ENCODE measurements at regions not wholly inside any gene's neighbourhood (a gene's known extent, or its start where the extent isn't known, plus 50 kb on each side); places are given as distances from the start of the nearest gene placed in this dataset.

DNA sequence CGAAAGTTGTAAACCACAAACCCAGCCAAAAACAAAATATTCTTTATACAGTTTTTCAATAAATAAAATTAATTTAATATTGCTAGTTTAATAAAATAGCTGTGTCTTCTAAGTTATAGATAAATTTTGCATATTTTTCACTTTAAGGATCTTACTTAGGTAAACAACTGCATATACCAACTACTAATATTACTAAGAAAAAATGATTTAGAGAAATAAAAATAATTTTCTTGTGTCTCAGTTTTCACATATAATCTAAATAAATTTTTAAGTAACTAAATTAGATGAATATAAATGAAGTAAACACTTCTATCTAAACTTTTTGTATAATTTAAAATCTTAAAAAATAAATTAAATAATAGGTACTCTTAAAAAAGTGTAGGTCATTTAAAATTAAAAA, 67.1 kb upstream of the TOP3B start:
- TF ChIP-seq, protein P1, sequence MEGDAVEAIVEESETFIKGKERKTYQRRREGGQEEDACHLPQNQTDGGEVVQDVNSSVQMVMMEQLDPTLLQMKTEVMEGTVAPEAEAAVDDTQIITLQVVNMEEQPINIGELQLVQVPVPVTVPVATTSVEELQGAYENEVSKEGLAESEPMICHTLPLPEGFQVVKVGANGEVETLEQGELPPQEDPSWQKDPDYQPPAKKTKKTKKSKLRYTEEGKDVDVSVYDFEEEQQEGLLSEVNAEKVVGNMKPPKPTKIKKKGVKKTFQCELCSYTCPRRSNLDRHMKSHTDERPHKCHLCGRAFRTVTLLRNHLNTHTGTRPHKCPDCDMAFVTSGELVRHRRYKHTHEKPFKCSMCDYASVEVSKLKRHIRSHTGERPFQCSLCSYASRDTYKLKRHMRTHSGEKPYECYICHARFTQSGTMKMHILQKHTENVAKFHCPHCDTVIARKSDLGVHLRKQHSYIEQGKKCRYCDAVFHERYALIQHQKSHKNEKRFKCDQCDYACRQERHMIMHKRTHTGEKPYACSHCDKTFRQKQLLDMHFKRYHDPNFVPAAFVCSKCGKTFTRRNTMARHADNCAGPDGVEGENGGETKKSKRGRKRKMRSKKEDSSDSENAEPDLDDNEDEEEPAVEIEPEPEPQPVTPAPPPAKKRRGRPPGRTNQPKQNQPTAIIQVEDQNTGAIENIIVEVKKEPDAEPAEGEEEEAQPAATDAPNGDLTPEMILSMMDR (IDR thresholded peaks at IDR 0.05): no peak
- no peak for TF ChIP-seq POLR2A (IDR thresholded peaks at IDR 0.05)
- no peak for TF ChIP-seq EP300 (IDR thresholded peaks at IDR 0.05)
- TF ChIP-seq POLR2AphosphoS5 (IDR thresholded peaks at IDR 0.05): no peak
